Prostate gland (tissue), 2 donors: ENCODE measurements at regions not wholly inside any gene's neighbourhood (a gene's known extent, or its start where the extent isn't known, plus 50 kb on each side); places are given as distances from the start of the nearest gene placed in this dataset.

Experiments
- DNase-seq: peaks from one replicate; pipeline ENCODE4 v3.0.0-alpha.2; 2019; ENCODE audit warnings: low spot score
- H3K27ac ChIP-seq, 2 donors: fragments of 200-600 bp; sonication (generic); 2 replicates each; pipeline ENCODE4 v1.5.1; 2017 to 2019
- H3K27me3 ChIP-seq: fragments of 200-600 bp; sonication (generic); replicated peaks from 2 replicates; pipeline ENCODE4 v1.5.1; 2019; ENCODE audit not compliant: insufficient read depth
- H3K36me3 ChIP-seq, 2 donors: fragments of 200-600 bp; sonication (generic); 1 replicate in 1 of 2; 2 replicates in 1 of 2; pipeline versions ENCODE4 v1.5.1 to v1.8.1; 2017 to 2019
- H3K4me1 ChIP-seq: fragments of 200-600 bp; sonication (generic); replicated peaks from 2 replicates; pipeline ENCODE4 v1.5.1; 2019
- H3K4me3 ChIP-seq, 2 donors: fragments of 200-600 bp; sonication (generic); 2 replicates each; pipeline ENCODE4 v1.5.1; 2017 to 2019
- H3K9me3 ChIP-seq: fragments of 200-600 bp; sonication (generic); 2 replicates; pipeline ENCODE4 v1.5.1; 2017
- CTCF ChIP-seq, 4 experiments: fragments of 200-600 bp in 2 of 4; fragments of 450-650 bp in 2 of 4; sonication (generic) in 2 of 4; IDR thresholded peaks; 1 replicate in 3 of 4; 2 replicates in 1 of 4; pipeline ENCODE4 v1.5.1; 2016 to 2019; ENCODE audit warnings: antibody characterized with exemption in 4 of 4, mild to moderate bottlenecking in 2 of 4, moderate library complexity in 2 of 4
- POLR2A ChIP-seq: fragments of 450-650 bp; IDR thresholded peaks from one replicate; pipeline ENCODE4 v1.6.1; 2016; ENCODE audit warnings: antibody characterized with exemption, mild to moderate bottlenecking
- POLR2AphosphoS5 ChIP-seq: sonication (generic); formaldehyde crosslinking; IDR thresholded peaks from one replicate; pipeline ENCODE4 v1.6.1; 2017; ENCODE audit warnings: antibody characterized with exemption
- WGBS: methylation state at CpG from one replicate; pipeline ENCODE4 v1.1.5; 2018; 5-methylcytosine and 5-hydroxymethylcytosine counted together
- intact Hi-C: fragments of 100-400 bp; cut with DNase I; formaldehyde crosslinking; loops from one replicate; pipeline ENCODE4 v1.14.2; 2022

DNA sequence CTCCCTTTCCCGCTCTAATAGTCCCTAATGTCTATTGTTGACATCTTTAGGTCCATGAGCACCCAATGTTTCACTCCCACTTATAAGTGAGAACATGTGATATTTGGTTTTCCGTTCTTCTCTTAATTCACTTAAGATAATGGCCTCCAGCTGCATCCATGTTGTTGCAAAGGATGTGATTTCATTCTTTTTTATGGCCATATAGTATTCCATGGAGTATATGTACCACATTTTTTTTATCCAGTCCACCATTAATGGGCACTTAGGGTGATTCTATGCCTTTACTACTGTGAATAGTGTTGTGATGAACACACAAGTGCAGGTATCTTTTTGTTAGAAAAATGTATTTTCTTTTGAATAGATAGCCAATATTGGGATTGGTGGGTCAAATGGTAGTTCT lies 126.0 kb upstream of the RAB3GAP2 start:
- Histone ChIP-seq H3K9me3 (no peaks in the 10 kb centered on the region), H3K27ac (no peak overlapping the region), H3K4me3 (no peak overlapping the region), H3K4me1 (no peaks in the 10 kb centered on the region), H3K36me3 (no peaks in the 10 kb centered on the region), H3K27me3 (no peaks in the 10 kb centered on the region)
- intact Hi-C loops, result no loop called here
- TF ChIP-seq POLR2A, result no peak
- no peak for TF ChIP-seq CTCF (IDR thresholded peaks at IDR 0.05)
- TF ChIP-seq POLR2AphosphoS5, result no peak
- 89% methylated on average over 2 of the region's 2 CpGs for WGBS
- DNase-seq, result no peak

- H3K4me1 ChIP-seq, result no peaks in the 10 kb centered on the region
- no peaks in the 10 kb centered on the region for H3K27me3 ChIP-seq
- H3K27ac ChIP-seq, result no peak overlapping the region
- WGBS, result 43% methylated on average over 2 of the region's 2 CpGs
- intact Hi-C loops, result no loop called here
- no peak for TF ChIP-seq CTCF (IDR thresholded peaks at IDR 0.05)
- no peak for TF ChIP-seq POLR2AphosphoS5
- TF ChIP-seq POLR2A, result no peak
- no peak overlapping the region for H3K4me3 ChIP-seq
- DNase-seq, result no peak
- H3K36me3 ChIP-seq, result no peaks in the 10 kb centered on the region
- H3K9me3 ChIP-seq, result no peaks in the 10 kb centered on the region
Observed at GRCh38 chr1:220391491-220391890, 119.2 kb upstream of the RAB3GAP2 start.

GRCh38 chr1:220389634-220390033 lies 117.4 kb upstream of the RAB3GAP2 start:
- intact Hi-C loops, result no loop called here
- Histone ChIP-seq H3K4me1 (no peaks in the 10 kb centered on the region), H3K27ac (no peak overlapping the region), H3K4me3 (no peak overlapping the region), H3K9me3 (no peaks in the 10 kb centered on the region), H3K27me3 (no peaks in the 10 kb centered on the region), H3K36me3 (no peaks in the 10 kb centered on the region)
- no peak for DNase-seq
- no peak for TF ChIP-seq POLR2AphosphoS5
- TF ChIP-seq POLR2A, result no peak
- TF ChIP-seq CTCF (IDR thresholded peaks at IDR 0.05), result no peak
- 81% methylated on average over 5 of the region's 5 CpGs for WGBS

GRCh38 chr1:220386494-220387195 lies 114.4 kb upstream of the RAB3GAP2 start:
- TF ChIP-seq CTCF (IDR thresholded peaks at IDR 0.05), result no peak
- intact Hi-C loops, result no loop called here
- H3K4me3 ChIP-seq, result no peak overlapping the region
- no peaks in the 10 kb centered on the region for H3K4me1 ChIP-seq
- no peaks in the 10 kb centered on the region for H3K9me3 ChIP-seq
- H3K36me3 ChIP-seq, result no peaks in the 10 kb centered on the region
- no peaks in the 10 kb centered on the region for H3K27me3 ChIP-seq
- WGBS, result 58% methylated on average over 3 of the region's 3 CpGs
- DNase-seq, result no peak
- H3K27ac ChIP-seq, result no peak overlapping the region

DNA sequence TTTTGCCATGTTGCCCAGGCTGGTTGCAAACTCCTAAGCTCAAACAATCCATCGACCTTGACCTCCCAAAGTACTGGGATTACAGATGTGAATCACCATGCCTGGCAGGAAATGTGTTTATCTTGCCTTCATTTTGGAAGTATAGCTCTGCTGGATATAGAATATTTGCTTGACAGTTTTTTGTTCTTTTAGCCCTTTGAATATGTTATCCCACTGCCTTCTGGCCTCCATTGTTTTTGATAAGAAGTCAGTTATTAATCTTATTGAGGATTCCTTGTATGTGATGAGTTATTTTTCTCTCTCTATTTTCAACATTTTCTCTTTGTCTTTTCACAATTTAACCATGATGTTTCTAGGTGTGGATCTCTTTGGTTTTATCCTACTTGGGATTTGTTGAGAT lies 112.9 kb upstream of the RAB3GAP2 start:
- no peak for DNase-seq
- 90% methylated on average over 1 of the region's 1 CpG for WGBS

More for the DNA sequence above, 112.9 kb upstream of the RAB3GAP2 start:
- Histone ChIP-seq H3K27me3 (no peaks in the 10 kb centered on the region), H3K27ac (no peak overlapping the region), H3K36me3 (no peaks in the 10 kb centered on the region), H3K9me3 (no peaks in the 10 kb centered on the region), H3K4me3 (no peak overlapping the region), H3K4me1 (no peaks in the 10 kb centered on the region)
- intact Hi-C loops, result no loop called here
- TF ChIP-seq POLR2AphosphoS5 (no peak), POLR2A (no peak), CTCF (IDR thresholded peaks at IDR 0.05) (no peak)
